Lower leg skin (tissue), 4 donors: ENCODE measurements at regions not wholly inside any gene's neighbourhood (a gene's known extent, or its start where the extent isn't known, plus 50 kb on each side); places are given as distances from the start of the nearest gene placed in this dataset.
"Not testable (repeated sequence)": the region's sequence is repeated elsewhere in the genome, so short reads cannot be mapped to it uniquely, and the experiment has no call there.

Source experiments
- DNase-seq, 2 donors: peaks; one replicate each; pipeline ENCODE4 v3.0.0-alpha.2; 2019; ENCODE audit warnings: low spot score in 2 of 2
- H3K4me3 ChIP-seq: fragments of 200-600 bp; sonication (generic); 2 replicates; pipeline ENCODE4 v1.5.1; 2017; ENCODE audit warnings: mild to moderate bottlenecking, low read depth; ENCODE audit not compliant: poor library complexity, severe bottlenecking
- CTCF ChIP-seq, 3 donors: fragments of 450-650 bp; IDR thresholded peaks; one replicate each; pipeline ENCODE4 v1.5.1; 2016; ENCODE audit warnings: antibody characterized with exemption in 3 of 3, mild to moderate bottlenecking in 3 of 3, moderate library complexity in 2 of 3
- POLR2A ChIP-seq, 2 donors: fragments of 450-650 bp; IDR thresholded peaks; one replicate each; pipeline ENCODE4 v1.6.1; 2016 to 2017; ENCODE audit warnings: antibody characterized with exemption in 2 of 2, mild to moderate bottlenecking in 1 of 2, moderate library complexity in 1 of 2
- WGBS, 2 donors: methylation state at CpG; one replicate each; pipeline ENCODE4 v1.1.5; 2018; 5-methylcytosine and 5-hydroxymethylcytosine counted together
- intact Hi-C: fragments of 100-400 bp; cut with DNase I; formaldehyde crosslinking; loops from one replicate; pipeline ENCODE4 v1.15.0; 2023; ENCODE audit warnings: low total_unique reads

GRCh38 chrX:35432056-35432455 lies 366.1 kb upstream of the MAGEB16 start:
- no peak overlapping the region for H3K4me3 ChIP-seq
- TF ChIP-seq CTCF (IDR thresholded peaks at IDR 0.05) (no peak), POLR2A (IDR thresholded peaks at IDR 0.05) (no peak)
- intact Hi-C loops, result no loop called here
- WGBS, 2 donors, result 48 to 56% methylated on average over 2 of the region's 2 CpGs
- no peak for DNase-seq

GRCh38 chrX:35439034-35439660 lies 359.0 kb upstream of the MAGEB16 start:
- intact Hi-C loops, result no loop called here
- TF ChIP-seq POLR2A (IDR thresholded peaks at IDR 0.05) (no peak), CTCF (IDR thresholded peaks at IDR 0.05) (no peak)
- DNase-seq, result no peak
- 49 to 59% methylated on average over 3 of the region's 3 CpGs for WGBS, 2 donors
- H3K4me3 ChIP-seq, result no peak overlapping the region

GRCh38 chrX:35439692-35440091 lies 358.4 kb upstream of the MAGEB16 start:
- DNase-seq, result no peak
- WGBS, 2 donors, result 53 to 54% methylated on average over 2 of the region's 2 CpGs
- intact Hi-C loops, result no loop called here
- TF ChIP-seq POLR2A (IDR thresholded peaks at IDR 0.05), result no peak
- no peak for TF ChIP-seq CTCF (IDR thresholded peaks at IDR 0.05)
- H3K4me3 ChIP-seq, result no peak overlapping the region

- TF ChIP-seq CTCF (IDR thresholded peaks at IDR 0.05) (no peak), POLR2A (IDR thresholded peaks at IDR 0.05) (no peak)
- no peak overlapping the region for H3K4me3 ChIP-seq
- DNase-seq, result no peak
- intact Hi-C loops, result no loop called here
Measured at GRCh38 chrX:35442421-35442820, 355.7 kb upstream of the MAGEB16 start.

- DNase-seq, H3K4me3 ChIP-seq, intact Hi-C loops: not testable (repeated sequence)
- 41 to 47% methylated on average over 3 of the region's 3 CpGs for WGBS, 2 donors
Measured at GRCh38 chrX:35443091-35443582, 355.0 kb upstream of the MAGEB16 start.

GRCh38 chrX:35444671-35445355 lies 353.3 kb upstream of the MAGEB16 start:
- 70 to 76% methylated on average over 2 of the region's 2 CpGs for WGBS, 2 donors

More at GRCh38 chrX:35444671-35445355, 353.3 kb upstream of the MAGEB16 start:
- intact Hi-C loops, result no loop called here
- no peak overlapping the region for H3K4me3 ChIP-seq
- TF ChIP-seq POLR2A (IDR thresholded peaks at IDR 0.05), result no peak
- no peak for TF ChIP-seq CTCF (IDR thresholded peaks at IDR 0.05)
- no peak for DNase-seq
